Tibial artery (tissue), 4 donors: ENCODE measurements at regions not wholly inside any gene's neighbourhood (a gene's known extent, or its start where the extent isn't known, plus 50 kb on each side); places are given as distances from the start of the nearest gene placed in this dataset.

Experiments used
- DNase-seq, 2 donors: peaks; one replicate each; pipeline ENCODE4 v3.0.0-alpha.2; 2019
- H3K27ac ChIP-seq, 2 donors: fragments of 200-600 bp; sonication (generic) in 1 of 2; 1 replicate in 1 of 2; 2 replicates in 1 of 2; pipeline ENCODE4 v1.5.1; 2018 to 2019; ENCODE audit warnings: mild to moderate bottlenecking in 1 of 2
- H3K27me3 ChIP-seq, 2 donors: fragments of 200-600 bp; sonication (generic) in 1 of 2; one replicate each; pipeline versions ENCODE4 v1.5.1 to v1.6.0; 2016 to 2019
- H3K36me3 ChIP-seq, 3 donors: fragments of 200-600 bp; sonication (generic) in 2 of 3; one replicate each; pipeline ENCODE4 v1.5.1; 2016 to 2019; ENCODE audit warnings: mild to moderate bottlenecking in 2 of 3
- H3K4me1 ChIP-seq, 4 donors: fragments of 200-600 bp; sonication (generic) in 2 of 4; 1 replicate in 3 of 4; 2 replicates in 1 of 4; pipeline ENCODE4 v1.5.1; 2016 to 2019
- H3K4me3 ChIP-seq, 2 donors: fragments of 200-600 bp; sonication (generic) in 1 of 2; 1 replicate in 1 of 2; 2 replicates in 1 of 2; pipeline ENCODE4 v1.5.1; 2018 to 2019; ENCODE audit warnings: mild to moderate bottlenecking in 2 of 2
- H3K9me3 ChIP-seq, 3 donors: fragments of 200-600 bp; sonication (generic) in 1 of 3; one replicate each; pipeline ENCODE4 v1.5.1; 2016 to 2019
- intact Hi-C: fragments of 100-400 bp; cut with DNase I; formaldehyde crosslinking; loops from one replicate; pipeline ENCODE4 v1.15.0; 2023; ENCODE audit warnings: low total_unique reads
- TF ChIP-seq, protein P1 (sequence below), 2 experiments: fragments of 200-600 bp in 1 of 2; fragments of 450-650 bp in 1 of 2; IDR thresholded peaks; one replicate each; pipeline ENCODE4 v1.5.1; 2017 to 2019; ENCODE audit warnings: antibody characterized with exemption in 2 of 2, mild to moderate bottlenecking in 1 of 2, moderate library complexity in 1 of 2

DNA sequence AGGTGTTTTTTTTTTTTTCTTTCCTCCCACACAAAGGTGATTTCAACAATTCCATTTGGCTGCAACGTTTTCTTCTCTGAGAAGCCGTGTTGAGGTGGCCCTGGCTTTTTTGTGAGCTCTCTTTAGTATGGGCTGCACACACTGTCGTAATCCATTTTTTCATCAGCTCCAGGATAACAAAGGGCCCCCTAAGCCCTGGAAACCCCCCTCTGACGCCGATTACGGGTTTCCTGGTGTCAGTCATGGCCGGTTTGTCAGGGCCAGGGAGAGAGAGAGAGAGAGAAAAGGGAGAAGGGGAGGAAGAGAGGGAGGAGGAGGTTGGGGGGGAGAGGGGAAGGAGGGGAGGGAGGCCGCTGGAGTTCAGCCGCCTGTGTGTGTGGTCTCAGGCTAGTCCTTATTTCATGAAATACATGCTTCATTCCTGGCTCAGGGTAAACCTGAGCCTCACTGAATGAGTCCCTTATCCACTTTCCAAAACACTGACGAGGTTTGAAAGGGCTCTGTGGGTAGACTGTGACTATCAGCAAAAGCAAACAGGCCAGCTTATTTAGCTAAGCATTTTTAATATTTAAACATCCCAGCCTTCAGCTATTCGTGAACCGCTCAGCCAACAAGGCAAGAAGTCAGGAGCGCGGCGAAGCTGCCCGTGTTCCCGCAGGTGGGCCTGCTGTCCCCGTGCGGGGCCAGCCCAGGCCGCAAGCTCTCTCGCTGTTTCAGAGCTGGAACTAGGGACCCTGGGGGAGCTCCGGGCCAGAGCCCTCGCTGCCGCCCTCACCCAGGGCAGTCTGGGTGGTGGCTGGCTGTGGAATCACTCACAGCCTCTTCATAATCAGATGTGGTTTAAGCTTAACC is 172.8 kb downstream of the ERCC6L2 start:
- peak overlapping the region; percentile 33 to 44 for H3K4me3 ChIP-seq
- peaks cover 0 to 29% (median 26%) of the 10 kb centered on the region in 4 donors for H3K4me1 ChIP-seq
- no peaks in the 10 kb centered on the region for H3K27me3 ChIP-seq
- H3K9me3 ChIP-seq: no peaks in the 10 kb centered on the region
- H3K36me3 ChIP-seq: no peaks in the 10 kb centered on the region
- intact Hi-C loops: no loop called here
- peak in 1 of 2 donors; percentile 75 for DNase-seq
- H3K27ac ChIP-seq: peak overlapping the region; percentile 89 to 92
- TF ChIP-seq, protein P1, sequence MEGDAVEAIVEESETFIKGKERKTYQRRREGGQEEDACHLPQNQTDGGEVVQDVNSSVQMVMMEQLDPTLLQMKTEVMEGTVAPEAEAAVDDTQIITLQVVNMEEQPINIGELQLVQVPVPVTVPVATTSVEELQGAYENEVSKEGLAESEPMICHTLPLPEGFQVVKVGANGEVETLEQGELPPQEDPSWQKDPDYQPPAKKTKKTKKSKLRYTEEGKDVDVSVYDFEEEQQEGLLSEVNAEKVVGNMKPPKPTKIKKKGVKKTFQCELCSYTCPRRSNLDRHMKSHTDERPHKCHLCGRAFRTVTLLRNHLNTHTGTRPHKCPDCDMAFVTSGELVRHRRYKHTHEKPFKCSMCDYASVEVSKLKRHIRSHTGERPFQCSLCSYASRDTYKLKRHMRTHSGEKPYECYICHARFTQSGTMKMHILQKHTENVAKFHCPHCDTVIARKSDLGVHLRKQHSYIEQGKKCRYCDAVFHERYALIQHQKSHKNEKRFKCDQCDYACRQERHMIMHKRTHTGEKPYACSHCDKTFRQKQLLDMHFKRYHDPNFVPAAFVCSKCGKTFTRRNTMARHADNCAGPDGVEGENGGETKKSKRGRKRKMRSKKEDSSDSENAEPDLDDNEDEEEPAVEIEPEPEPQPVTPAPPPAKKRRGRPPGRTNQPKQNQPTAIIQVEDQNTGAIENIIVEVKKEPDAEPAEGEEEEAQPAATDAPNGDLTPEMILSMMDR (IDR thresholded peaks at IDR 0.05): no peak

DNA sequence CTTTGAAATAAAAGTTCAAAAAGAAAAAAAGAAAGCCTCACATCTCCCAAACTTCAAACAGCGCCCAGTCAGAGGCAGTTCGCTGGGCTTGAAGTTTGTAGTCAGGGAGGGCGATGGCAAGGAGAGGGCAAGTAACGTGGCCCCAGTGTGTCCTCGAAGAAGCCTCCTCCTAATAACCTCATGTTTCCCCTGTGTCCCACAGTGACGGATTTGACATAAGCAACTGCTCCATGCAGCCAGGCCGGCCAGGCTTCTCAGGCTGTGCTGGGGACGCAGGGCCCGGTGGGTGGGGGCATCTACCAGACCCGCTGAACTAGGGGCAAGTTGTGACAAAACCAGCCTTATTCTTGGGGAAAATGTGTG is 172.2 kb downstream of the ERCC6L2 start:
- peaks cover 0 to 29% (median 26%) of the 10 kb centered on the region in 4 donors for H3K4me1 ChIP-seq
- intact Hi-C loops: no loop called here
- no peaks in the 10 kb centered on the region for H3K36me3 ChIP-seq
- TF ChIP-seq, protein P1 (IDR thresholded peaks at IDR 0.05): no peak
- H3K9me3 ChIP-seq: no peaks in the 10 kb centered on the region
- H3K27ac ChIP-seq: peak overlapping the region; percentile 89 to 92
- H3K27me3 ChIP-seq: no peaks in the 10 kb centered on the region
- no peak for DNase-seq
- no peak overlapping the region for H3K4me3 ChIP-seq

DNA sequence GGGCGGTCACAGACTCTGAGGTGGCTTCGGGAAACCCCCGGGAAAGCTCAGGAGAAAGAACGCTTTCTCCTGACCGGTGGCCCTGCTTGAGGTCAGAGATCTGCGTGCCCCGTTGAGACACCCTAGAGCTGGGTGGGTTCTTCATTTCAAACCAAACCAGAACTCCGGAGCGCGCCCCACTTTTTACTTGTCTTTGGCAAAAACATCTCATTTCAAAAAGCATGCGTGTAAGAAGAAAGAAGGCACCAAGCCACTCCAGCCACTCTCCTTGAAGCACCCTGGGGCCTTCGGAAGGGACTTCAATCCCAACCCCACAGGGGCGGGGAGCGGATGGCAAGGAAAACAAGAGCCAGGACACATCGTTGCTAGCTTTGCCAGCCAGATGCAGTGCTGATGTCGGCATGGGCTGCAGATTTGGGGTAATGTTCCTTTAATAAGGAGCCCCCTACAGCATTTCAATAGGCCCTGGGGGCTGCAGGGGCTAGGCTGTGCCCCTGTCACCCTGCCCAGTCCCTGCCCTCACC is 171.7 kb downstream of the ERCC6L2 start:
- peak overlapping the region; percentile 89 to 92 for H3K27ac ChIP-seq
- intact Hi-C loops: no loop called here
- TF ChIP-seq, protein P1 (IDR thresholded peaks at IDR 0.05): no peak

DNA sequence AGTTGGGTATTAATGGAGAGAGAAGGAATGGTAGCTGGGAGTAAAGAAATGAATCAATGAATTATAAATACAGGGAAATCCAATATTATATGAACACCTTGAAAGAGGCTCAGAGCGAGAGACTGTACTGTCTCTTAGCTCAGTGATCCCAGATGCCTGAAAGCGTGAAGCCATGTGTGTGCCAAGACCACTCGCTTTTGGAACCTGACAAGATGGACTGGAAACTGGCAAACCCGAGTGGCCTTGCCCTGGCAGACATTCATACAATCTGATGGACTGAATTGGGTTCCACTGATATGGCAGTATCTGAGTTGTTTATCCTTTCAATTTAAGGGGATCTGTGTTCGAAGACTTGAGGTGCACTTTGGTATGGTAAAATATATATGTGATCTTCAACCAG is 170.3 kb downstream of the ERCC6L2 start:
- no peaks in the 10 kb centered on the region for H3K9me3 ChIP-seq
- H3K4me1 ChIP-seq: peaks cover 0 to 32% (median 26%) of the 10 kb centered on the region in 4 donors
- intact Hi-C loops: no loop called here
- no peaks in the 10 kb centered on the region for H3K36me3 ChIP-seq
- no peak for DNase-seq
- no peaks in the 10 kb centered on the region for H3K27me3 ChIP-seq
- no peak overlapping the region for H3K27ac ChIP-seq
- TF ChIP-seq, protein P1 (IDR thresholded peaks at IDR 0.05): no peak
- H3K4me3 ChIP-seq: no peak overlapping the region

More for the DNA sequence above, 171.7 kb downstream of the ERCC6L2 start:
- no peaks in the 10 kb centered on the region for H3K36me3 ChIP-seq
- no peaks in the 10 kb centered on the region for H3K9me3 ChIP-seq
- peaks cover 0 to 29% (median 26%) of the 10 kb centered on the region in 4 donors for H3K4me1 ChIP-seq
- no peak overlapping the region for H3K4me3 ChIP-seq
- DNase-seq: no peak
- no peaks in the 10 kb centered on the region for H3K27me3 ChIP-seq

DNA sequence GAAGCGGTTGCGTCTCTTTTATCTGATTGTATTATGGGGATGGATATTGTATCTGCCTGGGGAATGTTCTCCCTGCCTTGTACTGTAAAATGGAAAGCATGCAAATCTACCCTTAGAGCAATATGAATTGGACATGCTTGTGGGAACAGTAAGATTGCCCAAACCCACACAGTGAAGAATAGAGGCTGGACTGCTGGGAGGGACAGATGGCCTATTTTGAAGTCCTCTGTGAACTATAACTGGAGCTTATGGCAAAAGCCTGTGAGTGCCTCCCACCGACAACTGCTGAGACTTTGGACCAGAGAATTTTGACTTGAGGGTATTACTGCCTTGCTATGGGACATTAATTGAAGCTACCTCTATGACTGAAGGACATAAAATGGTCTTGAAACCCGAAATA is 168.9 kb downstream of the ERCC6L2 start:
- Histone ChIP-seq H3K4me3 (no peak overlapping the region), H3K27ac (no peak overlapping the region), H3K4me1 (peaks cover 0 to 25% (median 16%) of the 10 kb centered on the region in 4 donors), H3K27me3 (no peaks in the 10 kb centered on the region), H3K9me3 (no peaks in the 10 kb centered on the region), H3K36me3 (no peaks in the 10 kb centered on the region)
- no peak for DNase-seq
- intact Hi-C loops: no loop called here
- TF ChIP-seq, protein P1 (IDR thresholded peaks at IDR 0.05): no peak
